ENCODE measurements at regions not wholly inside any gene's neighbourhood (a gene's known extent, or its start where the extent isn't known, plus 50 kb on each side); places are given as distances from the start of the nearest gene placed in this dataset.
"Not testable (repeated sequence)": the region's sequence is repeated elsewhere in the genome, so short reads cannot be mapped to it uniquely, and the experiment has no call there.

- H3K27ac ChIP-seq (ENCODE audit: low read length): no peak overlapping the region
- no peaks in the 10 kb centered on the region for H3K4me1 Mint-ChIP-seq
- TF ChIP-seq, protein P1, sequence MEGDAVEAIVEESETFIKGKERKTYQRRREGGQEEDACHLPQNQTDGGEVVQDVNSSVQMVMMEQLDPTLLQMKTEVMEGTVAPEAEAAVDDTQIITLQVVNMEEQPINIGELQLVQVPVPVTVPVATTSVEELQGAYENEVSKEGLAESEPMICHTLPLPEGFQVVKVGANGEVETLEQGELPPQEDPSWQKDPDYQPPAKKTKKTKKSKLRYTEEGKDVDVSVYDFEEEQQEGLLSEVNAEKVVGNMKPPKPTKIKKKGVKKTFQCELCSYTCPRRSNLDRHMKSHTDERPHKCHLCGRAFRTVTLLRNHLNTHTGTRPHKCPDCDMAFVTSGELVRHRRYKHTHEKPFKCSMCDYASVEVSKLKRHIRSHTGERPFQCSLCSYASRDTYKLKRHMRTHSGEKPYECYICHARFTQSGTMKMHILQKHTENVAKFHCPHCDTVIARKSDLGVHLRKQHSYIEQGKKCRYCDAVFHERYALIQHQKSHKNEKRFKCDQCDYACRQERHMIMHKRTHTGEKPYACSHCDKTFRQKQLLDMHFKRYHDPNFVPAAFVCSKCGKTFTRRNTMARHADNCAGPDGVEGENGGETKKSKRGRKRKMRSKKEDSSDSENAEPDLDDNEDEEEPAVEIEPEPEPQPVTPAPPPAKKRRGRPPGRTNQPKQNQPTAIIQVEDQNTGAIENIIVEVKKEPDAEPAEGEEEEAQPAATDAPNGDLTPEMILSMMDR (IDR thresholded peaks at IDR 0.05): peak; percentile 92
- WGBS (ENCODE audit: insufficient coverage): 41% methylated on average over 13 of the region's 13 CpGs
- no peaks in the 10 kb centered on the region for H3K27me3 ChIP-seq (ENCODE audit: control insufficient read depth, insufficient read depth, low read length)
- no peaks in the 10 kb centered on the region for H3K36me3 Mint-ChIP-seq
- peak; percentile 53 to 86 for DNase-seq
- H3K4me3 Mint-ChIP-seq: no peak overlapping the region
- H3K4me1 ChIP-seq (ENCODE audit: control insufficient read depth, insufficient read depth, low read length): peaks cover 4% of the 10 kb centered on the region
- H3K27ac Mint-ChIP-seq: no peak overlapping the region
- intact Hi-C loops (cut with micrococcal nuclease): loop anchor here (1.0 kb wide), 1 partner anchor 185 kb away; no protein-coding TSS in a partner anchor
- no peaks in the 10 kb centered on the region for H3K9me3 Mint-ChIP-seq
- no peaks in the 10 kb centered on the region for H3K9me3 ChIP-seq (ENCODE audit: control insufficient read depth, insufficient read depth, low read length)
- H3K4me3 ChIP-seq (ENCODE audit: low read length): no peak overlapping the region
- ATAC-seq: peak; percentile 85 to 99 (median 88)
- peaks cover 0 to 4% of the 10 kb centered on the region in 2 donors for H3K27me3 Mint-ChIP-seq (ENCODE audit: low read depth in 2 of 2)
- H3K36me3 ChIP-seq (ENCODE audit: control insufficient read depth, insufficient read depth, low read length): no peaks in the 10 kb centered on the region
These were observed 63.7 kb upstream of the WAPL start for GRCh38 chr10:86585037-86585929.

GRCh38 chr10:86586516-86586915 lies 64.9 kb upstream of the WAPL start:
- 85% methylated on average over 2 of the region's 4 CpGs for WGBS (ENCODE audit: insufficient coverage)
- Histone ChIP-seq H3K27me3 (ENCODE audit: control insufficient read depth, insufficient read depth, low read length) (no peaks in the 10 kb centered on the region), H3K36me3 (ENCODE audit: control insufficient read depth, insufficient read depth, low read length) (no peaks in the 10 kb centered on the region), H3K27ac (ENCODE audit: low read length) (no peak overlapping the region), H3K4me3 (ENCODE audit: low read length) (no peak overlapping the region), H3K9me3 (ENCODE audit: control insufficient read depth, insufficient read depth, low read length) (no peaks in the 10 kb centered on the region), H3K4me1 (ENCODE audit: control insufficient read depth, insufficient read depth, low read length) (peaks cover 4% of the 10 kb centered on the region)
- H3K4me1 Mint-ChIP-seq: no peaks in the 10 kb centered on the region
- intact Hi-C loops (cut with micrococcal nuclease): no loop called here
- H3K9me3 Mint-ChIP-seq: no peaks in the 10 kb centered on the region
- ATAC-seq: no peak
- H3K36me3 Mint-ChIP-seq: no peaks in the 10 kb centered on the region
- H3K27me3 Mint-ChIP-seq (ENCODE audit: low read depth in 2 of 2): peaks cover 0 to 4% of the 10 kb centered on the region in 2 donors
- no peak overlapping the region for H3K4me3 Mint-ChIP-seq
- no peak for DNase-seq
- TF ChIP-seq, protein P1 (IDR thresholded peaks at IDR 0.05): no peak
- H3K27ac Mint-ChIP-seq: no peak overlapping the region

DNA sequence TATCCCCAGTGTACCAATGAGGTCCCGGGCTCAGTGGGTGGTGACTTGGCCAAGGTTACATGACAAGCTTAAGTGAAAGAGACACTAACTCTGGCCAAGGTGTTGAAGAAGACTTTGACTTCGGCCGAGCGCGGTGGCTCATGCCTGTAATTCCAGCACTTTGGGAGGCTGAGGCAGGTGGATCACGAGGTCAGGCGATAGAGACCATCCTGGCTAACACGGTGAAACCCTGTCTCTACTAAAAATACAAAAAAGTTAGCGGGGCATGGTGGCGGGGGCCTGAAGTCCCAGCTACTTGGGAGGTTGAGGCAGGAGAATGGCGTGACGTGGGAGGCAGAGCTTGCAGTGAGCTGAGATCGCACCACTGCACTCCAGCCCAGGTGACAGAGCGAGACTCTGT lies 65.6 kb upstream of the OPN4 start:
- H3K4me3 Mint-ChIP-seq; H3K36me3 ChIP-seq (ENCODE audit: control insufficient read depth, insufficient read depth, low read length); H3K4me3 ChIP-seq (ENCODE audit: low read length); intact Hi-C loops (cut with micrococcal nuclease); H3K4me1 ChIP-seq (ENCODE audit: control insufficient read depth, insufficient read depth, low read length); H3K9me3 Mint-ChIP-seq; H3K4me1 Mint-ChIP-seq; ATAC-seq; H3K9me3 ChIP-seq (ENCODE audit: control insufficient read depth, insufficient read depth, low read length); H3K27ac Mint-ChIP-seq; H3K27ac ChIP-seq (ENCODE audit: low read length); H3K27me3 Mint-ChIP-seq (ENCODE audit: low read depth in 2 of 2); DNase-seq; H3K36me3 Mint-ChIP-seq; H3K27me3 ChIP-seq (ENCODE audit: control insufficient read depth, insufficient read depth, low read length): not testable (repeated sequence)
- 92% methylated on average over 14 of the region's 14 CpGs for WGBS (ENCODE audit: insufficient coverage)

DNA sequence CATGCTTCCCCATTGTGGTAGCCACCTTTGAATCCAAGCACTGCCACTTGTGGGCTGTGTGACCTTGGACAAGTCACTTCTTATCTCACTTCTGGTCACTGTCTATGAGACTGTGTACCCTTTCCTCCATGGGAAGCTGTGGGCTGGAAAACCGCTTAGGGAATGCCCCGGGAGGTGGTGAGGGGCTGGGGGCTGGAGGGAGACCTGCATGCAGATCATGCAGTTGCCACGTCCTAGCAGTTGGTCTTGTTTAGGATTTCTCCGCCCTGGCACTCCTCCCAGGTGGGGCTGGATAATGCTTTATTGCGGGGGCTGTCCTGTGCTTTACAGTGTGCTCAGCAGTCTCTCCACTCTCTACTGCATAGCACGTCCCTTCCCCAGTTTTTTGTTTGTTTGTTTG lies 62.9 kb upstream of the OPN4 start:
- H3K4me3 Mint-ChIP-seq: no peak overlapping the region
- no peaks in the 10 kb centered on the region for H3K9me3 Mint-ChIP-seq
- WGBS (ENCODE audit: insufficient coverage): 90% methylated on average over 6 of the region's 6 CpGs
- TF ChIP-seq, protein P1 (IDR thresholded peaks at IDR 0.05): no peak
- ATAC-seq: no peak
- no peak overlapping the region for H3K27ac ChIP-seq (ENCODE audit: low read length)
- DNase-seq: no peak
- H3K27me3 ChIP-seq (ENCODE audit: control insufficient read depth, insufficient read depth, low read length): no peaks in the 10 kb centered on the region
- intact Hi-C loops (cut with micrococcal nuclease): no loop called here
- no peak overlapping the region for H3K27ac Mint-ChIP-seq
- no peaks in the 10 kb centered on the region for H3K4me1 ChIP-seq (ENCODE audit: control insufficient read depth, insufficient read depth, low read length)
- no peaks in the 10 kb centered on the region for H3K36me3 ChIP-seq (ENCODE audit: control insufficient read depth, insufficient read depth, low read length)
- H3K36me3 Mint-ChIP-seq: no peaks in the 10 kb centered on the region
- no peaks in the 10 kb centered on the region for H3K4me1 Mint-ChIP-seq
- peaks cover 0 to 1% of the 10 kb centered on the region in 2 donors for H3K27me3 Mint-ChIP-seq (ENCODE audit: low read depth in 2 of 2)
- H3K4me3 ChIP-seq (ENCODE audit: low read length): no peak overlapping the region
- no peaks in the 10 kb centered on the region for H3K9me3 ChIP-seq (ENCODE audit: control insufficient read depth, insufficient read depth, low read length)
